GM18861 (cell line): ENCODE measurements at regions not wholly inside any gene's neighbourhood (a gene's known extent, or its start where the extent isn't known, plus 50 kb on each side); places are given as distances from the start of the nearest gene placed in this dataset.
A peak's percentile ranks its signal among the peaks of the same experiment; 100 is the strongest.

Source experiments
- ATAC-seq: cut with Tn5 transposase; IDR thresholded peaks from one replicate; pipeline ENCODE4 v1.9.1; 2021; ENCODE audit not compliant: unreplicated experiment

DNA sequence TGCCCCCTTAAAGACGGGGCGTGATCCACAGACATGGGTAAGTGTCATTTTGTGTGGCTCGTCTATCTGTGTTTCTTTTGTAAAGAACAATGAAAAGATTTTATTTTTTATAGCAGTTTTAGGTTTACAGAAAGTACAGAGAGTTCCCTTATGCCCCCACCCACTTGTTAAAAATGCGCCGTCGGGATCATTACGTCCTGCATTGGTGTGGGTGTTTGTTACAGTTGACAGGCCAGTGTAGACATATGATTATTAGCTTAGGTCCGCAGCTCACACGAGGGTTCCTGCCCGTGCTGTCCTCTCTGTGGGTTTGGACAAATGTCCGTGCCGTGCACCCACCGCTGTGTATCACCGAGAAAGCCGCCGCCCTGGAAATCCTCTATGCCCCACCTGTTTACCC, 50.5 kb downstream of the RGS12 start:
- no peak for ATAC-seq

- ATAC-seq = no peak
Observed at GRCh38 chr4:3344104-3344503, 51.3 kb downstream of the RGS12 start.

GRCh38 chr4:3344596-3344995, 51.8 kb downstream of the RGS12 start:
- ATAC-seq = no peak

DNA sequence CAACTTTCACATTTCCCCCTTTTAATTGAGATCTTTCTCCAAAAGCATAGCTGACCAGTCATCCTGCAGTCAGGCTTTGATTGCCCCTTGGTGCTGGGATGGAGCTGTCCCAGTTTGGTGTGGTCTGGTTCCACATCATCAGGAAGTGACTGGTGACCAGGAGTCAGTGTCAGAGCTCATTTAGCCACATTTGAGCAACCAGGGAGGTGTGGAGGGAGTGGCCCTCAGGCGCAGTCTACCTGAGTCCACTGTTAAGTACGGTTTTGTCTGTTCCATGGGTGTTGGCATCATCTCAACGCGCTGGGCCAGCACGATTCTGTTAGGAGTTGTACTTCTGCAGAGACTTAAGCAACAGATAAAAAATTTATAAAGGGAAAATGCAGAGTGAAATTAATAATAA, 52.6 kb downstream of the RGS12 start:
- no peak for ATAC-seq

DNA sequence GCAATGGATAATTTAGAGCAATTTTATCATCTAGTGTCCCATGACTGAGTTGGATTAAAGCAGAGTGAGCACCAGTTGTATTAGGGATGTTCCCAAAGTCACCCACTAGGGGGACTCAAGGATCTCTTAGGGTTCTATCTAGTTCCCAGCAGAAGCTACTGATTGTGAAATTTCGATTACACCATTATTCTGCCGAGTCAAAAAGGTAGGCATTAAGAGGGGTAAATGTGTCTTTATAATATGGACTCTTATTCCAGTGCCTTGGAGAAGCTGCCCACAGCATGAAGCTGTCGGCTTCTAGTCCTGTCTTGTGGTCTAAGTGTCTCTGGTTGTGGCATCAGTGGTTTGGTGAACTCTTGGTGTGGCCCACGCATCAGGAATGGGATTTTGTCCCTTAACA, 53.3 kb downstream of the RGS12 start:
- ATAC-seq = peak; percentile 51

- no peak for ATAC-seq
Observed at GRCh38 chr4:3347871-3348270, 55.0 kb downstream of the RGS12 start.

GRCh38 chr4:3348621-3349020, 55.8 kb downstream of the RGS12 start:
- ATAC-seq = no peak

DNA sequence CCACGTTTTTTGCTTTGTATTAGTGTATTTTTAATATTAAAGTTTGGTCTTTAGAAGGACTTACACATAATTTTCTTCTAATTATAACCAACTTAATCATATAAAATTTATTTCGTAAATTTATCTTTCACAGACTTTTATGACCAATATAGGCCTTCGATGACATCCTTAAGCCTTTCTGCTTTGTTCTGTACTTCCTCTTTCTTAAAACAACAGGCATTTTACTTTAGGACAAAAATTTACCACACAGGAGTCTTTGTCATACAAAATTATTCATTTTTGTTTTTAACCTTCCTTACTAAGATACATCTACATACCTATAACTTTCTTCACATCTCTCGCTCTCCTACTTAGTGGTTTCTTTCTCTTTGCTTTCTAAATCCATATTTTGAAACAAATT, 56.3 kb downstream of the RGS12 start:
- ATAC-seq = no peak

DNA sequence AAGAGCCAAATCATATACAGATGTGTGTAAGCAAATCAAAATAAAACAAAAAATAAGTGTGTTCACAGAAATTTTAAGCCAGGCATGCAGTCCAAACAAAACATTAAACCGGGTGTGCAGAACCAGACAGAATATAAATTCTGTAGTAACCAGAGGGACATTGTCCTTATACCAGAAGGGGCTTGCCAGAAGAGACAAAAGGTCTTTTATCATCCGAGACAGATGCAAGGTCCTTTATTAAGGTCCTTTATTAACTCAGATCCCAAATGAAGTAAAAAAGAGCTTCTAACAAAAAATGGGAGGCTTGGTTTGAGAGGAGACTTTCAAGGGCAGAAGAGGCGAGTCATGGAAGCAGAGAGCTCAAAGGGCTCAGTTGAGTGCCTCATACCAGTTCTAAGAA, 59.2 kb downstream of the RGS12 start:
- ATAC-seq = no peak

GRCh38 chr4:3352505-3352904, 59.7 kb downstream of the RGS12 start:
- no peak for ATAC-seq

GRCh38 chr4:3352941-3353594, 60.2 kb downstream of the RGS12 start:
- ATAC-seq = no peak

GRCh38 chr4:3353752-3354454, 61.1 kb downstream of the RGS12 start:
- ATAC-seq = no peak

GRCh38 chr4:3354455-3354811, 61.6 kb downstream of the RGS12 start:
- ATAC-seq = no peak

GRCh38 chr4:3355266-3355748, 62.5 kb downstream of the RGS12 start:
- ATAC-seq = peak; percentile 94

DNA sequence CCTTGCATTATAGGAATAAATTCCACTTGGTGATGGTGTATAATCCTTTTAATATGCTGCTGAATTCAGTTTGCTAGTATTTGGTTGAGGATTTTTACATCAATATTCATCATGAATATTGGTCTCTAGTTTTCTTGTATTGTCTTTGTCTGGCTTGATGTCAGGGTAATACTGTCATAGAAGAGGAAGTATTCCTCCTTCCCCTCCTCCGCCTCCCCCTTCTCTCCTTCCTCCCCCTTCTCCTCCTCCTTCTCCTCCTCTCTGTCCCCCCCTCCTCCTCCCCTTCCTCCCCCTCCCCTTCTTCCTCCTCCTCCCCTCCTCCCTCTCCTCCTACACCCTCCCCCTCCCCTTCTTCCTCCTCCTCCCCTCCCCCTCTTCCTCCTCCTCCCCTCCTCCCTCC, 65.8 kb downstream of the RGS12 start:
- no peak for ATAC-seq

DNA sequence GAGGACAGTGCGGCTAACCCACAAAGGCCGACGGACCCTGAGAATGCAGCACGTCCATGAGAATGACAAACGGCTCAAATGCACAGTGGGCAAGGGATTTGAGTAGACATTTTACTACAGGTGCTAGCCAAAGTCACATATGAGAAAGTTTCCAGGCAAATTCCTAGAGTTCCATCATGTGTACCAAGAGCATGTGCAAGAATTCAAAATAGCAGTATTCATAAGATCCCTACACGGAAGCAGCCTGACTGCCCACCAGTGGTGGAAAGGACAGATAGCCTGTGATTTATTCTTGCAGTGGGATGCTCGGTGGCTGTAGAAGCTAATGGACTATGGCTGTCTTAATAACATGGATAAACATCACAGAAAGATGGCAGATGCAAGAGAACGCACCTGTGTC, 68.0 kb downstream of the RGS12 start:
- ATAC-seq = no peak

GRCh38 chr4:3361406-3361805, 68.6 kb downstream of the RGS12 start:
- ATAC-seq = no peak

- ATAC-seq = no peak
Observed at GRCh38 chr4:3361896-3362295, 69.1 kb downstream of the RGS12 start.

DNA sequence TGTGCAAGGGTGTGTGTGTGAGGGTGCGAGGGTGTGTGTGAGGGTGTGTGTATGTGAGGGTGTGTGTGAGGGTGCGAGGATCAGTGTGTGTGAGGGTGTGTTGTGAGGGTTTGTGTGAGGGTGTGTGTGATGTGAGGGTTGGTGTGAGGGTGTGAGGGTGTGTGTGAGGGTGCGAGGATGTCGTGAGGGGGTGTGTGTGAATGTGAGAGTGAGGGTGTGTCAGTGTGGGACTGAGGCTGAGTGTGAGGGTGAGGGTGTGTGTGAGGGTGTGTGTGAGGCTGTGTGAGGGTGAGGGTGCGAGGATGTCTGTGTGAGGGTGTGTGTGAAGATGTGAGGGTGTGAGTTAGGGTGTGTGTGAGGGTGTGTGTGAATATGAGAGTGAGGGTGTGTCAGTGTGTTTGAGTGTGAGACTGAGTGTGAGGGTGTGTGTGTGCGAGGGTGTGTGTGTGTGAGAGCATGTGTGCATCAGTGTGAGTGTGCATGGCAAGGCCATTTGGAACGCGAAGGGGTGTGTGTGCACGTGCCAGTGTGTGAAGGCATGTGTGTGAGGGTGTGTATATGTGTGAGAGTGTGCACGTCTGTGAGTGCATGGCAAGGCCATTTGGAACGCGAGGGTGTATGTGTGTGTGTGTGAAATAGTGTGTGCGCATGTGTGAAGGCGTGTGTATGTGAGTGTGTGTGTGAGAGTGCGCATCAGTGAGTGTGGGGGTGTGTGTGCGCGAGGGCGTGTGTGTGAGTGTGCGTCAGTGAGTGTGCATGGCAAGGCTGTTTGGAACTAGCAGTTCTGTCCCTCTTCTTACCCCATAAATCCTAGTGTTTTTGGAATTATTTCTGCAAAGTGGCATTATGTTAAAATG, 69.8 kb downstream of the RGS12 start:
- no peak for ATAC-seq

DNA sequence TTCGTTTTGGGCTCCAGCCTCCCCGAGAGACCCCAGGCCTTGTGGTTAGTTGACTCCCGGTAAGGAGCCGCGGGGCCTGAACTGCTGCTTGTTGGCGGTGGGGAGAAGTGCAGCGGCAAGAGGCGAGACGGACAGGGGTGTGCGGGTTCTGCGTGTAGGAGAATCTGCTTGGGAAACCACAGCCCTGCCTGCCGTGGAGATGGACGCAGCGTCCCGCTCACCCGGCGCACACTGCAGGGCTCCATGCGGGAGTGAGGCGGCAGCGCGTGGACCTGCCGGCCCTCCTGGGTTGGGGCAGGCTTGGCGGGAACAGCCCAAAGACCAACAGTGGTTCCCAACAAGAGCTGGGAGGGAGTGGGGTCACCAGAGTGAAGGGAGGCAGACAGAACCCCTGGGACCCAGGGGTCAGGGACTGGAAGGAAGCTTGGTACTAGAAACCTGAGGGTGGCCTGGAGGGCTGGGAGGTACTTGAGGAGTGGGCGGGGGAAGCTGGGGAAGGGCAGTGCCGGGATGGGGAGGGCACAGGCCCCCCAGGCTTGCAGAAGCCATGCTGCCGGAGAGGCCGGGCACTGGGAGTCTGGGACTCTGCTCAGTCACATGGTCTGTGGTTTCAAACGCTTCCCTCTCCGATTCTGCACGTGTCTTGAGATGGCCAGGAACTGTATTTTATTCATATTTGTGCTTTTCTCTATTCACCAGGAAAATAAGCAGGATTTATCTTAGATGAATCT, 70.8 kb downstream of the RGS12 start:
- no peak for ATAC-seq

DNA sequence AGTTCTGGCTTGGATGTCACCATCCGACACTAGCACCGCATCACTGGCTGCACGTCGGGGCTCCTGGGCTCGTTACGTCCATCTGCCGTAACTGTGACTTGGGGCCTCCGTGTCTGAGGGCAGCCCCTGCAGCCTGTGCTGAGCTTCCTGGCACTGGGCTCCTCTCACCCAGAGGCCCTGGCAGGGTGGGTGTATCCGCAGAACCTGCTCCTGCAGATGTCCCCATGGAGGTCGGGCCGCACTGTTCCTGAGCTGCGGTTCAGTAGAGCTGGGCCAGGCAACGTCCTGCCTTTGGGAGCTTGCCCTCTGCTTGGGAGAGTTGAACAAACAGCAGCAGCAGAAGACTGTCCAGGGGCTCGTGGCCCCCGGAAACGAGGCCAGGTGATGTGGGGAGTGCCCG, 71.4 kb downstream of the RGS12 start:
- no peak for ATAC-seq
